Cerebellar cortex (tissue), 1 donor: ENCODE measurements at regions not wholly inside any gene's neighbourhood (a gene's known extent, or its start where the extent isn't known, plus 50 kb on each side); places are given as distances from the start of the nearest gene placed in this dataset.
"Not testable (repeated sequence)": the region's sequence is repeated elsewhere in the genome, so short reads cannot be mapped to it uniquely, and the experiment has no call there.

Source experiments
- DNase-seq: peaks from one replicate; pipeline ENCODE4 v3.0.0-alpha.2; 2015; ENCODE audit warnings: low spot score

- DNase-seq = no peak
Measured at GRCh38 chr20:57828696-57829095, 118.9 kb upstream of the PMEPA1 start.

- DNase-seq = no peak
Measured at GRCh38 chr20:57826666-57827287, 117.0 kb upstream of the PMEPA1 start.

GRCh38 chr20:57824909-57825308 is 115.1 kb upstream of the PMEPA1 start:
- DNase-seq = no peak

GRCh38 chr20:57821935-57822334 is 112.1 kb upstream of the PMEPA1 start:
- no peak for DNase-seq

- DNase-seq = no peak
Measured at GRCh38 chr20:57819691-57820380, 110.0 kb upstream of the PMEPA1 start.

- DNase-seq = no peak
Measured at GRCh38 chr20:57819291-57819690, 109.5 kb upstream of the PMEPA1 start.

- no peak for DNase-seq
Measured at GRCh38 chr20:57818418-57819181, 108.8 kb upstream of the PMEPA1 start.

GRCh38 chr20:57815405-57815804 is 105.6 kb upstream of the PMEPA1 start:
- no peak for DNase-seq

GRCh38 chr20:57814529-57814928 is 104.7 kb upstream of the PMEPA1 start:
- no peak for DNase-seq

- DNase-seq = no peak
Measured at GRCh38 chr20:57813509-57814269, 103.9 kb upstream of the PMEPA1 start.

- not testable (repeated sequence) for DNase-seq
Measured at GRCh38 chr20:57812632-57813031, 102.8 kb upstream of the PMEPA1 start.

GRCh38 chr20:57811374-57812020 is 101.7 kb upstream of the PMEPA1 start:
- no peak for DNase-seq

GRCh38 chr20:57810511-57811373 is 100.9 kb upstream of the PMEPA1 start:
- no peak for DNase-seq

- no peak for DNase-seq
Measured at GRCh38 chr20:57809661-57810172, 99.9 kb upstream of the PMEPA1 start.

GRCh38 chr20:57809149-57809548 is 99.3 kb upstream of the PMEPA1 start:
- DNase-seq = no peak

GRCh38 chr20:57808264-57809070 is 98.7 kb upstream of the PMEPA1 start:
- no peak for DNase-seq

- DNase-seq = no peak
Measured at GRCh38 chr20:57807401-57808263, 97.8 kb upstream of the PMEPA1 start.

- DNase-seq = no peak
Measured at GRCh38 chr20:57806975-57807374, 97.2 kb upstream of the PMEPA1 start.

GRCh38 chr20:57806476-57806875 is 96.7 kb upstream of the PMEPA1 start:
- no peak for DNase-seq
